GM19452 (cell line): ENCODE measurements at regions not wholly inside any gene's neighbourhood (a gene's known extent, or its start where the extent isn't known, plus 50 kb on each side); places are given as distances from the start of the nearest gene placed in this dataset.

Source experiments
- ATAC-seq: cut with Tn5 transposase; IDR thresholded peaks from one replicate; pipeline ENCODE4 v1.9.1; 2021; ENCODE audit not compliant: unreplicated experiment

GRCh38 chr20:56828402-56828801 is 199.3 kb downstream of the TFAP2C start:
- no peak for ATAC-seq

DNA sequence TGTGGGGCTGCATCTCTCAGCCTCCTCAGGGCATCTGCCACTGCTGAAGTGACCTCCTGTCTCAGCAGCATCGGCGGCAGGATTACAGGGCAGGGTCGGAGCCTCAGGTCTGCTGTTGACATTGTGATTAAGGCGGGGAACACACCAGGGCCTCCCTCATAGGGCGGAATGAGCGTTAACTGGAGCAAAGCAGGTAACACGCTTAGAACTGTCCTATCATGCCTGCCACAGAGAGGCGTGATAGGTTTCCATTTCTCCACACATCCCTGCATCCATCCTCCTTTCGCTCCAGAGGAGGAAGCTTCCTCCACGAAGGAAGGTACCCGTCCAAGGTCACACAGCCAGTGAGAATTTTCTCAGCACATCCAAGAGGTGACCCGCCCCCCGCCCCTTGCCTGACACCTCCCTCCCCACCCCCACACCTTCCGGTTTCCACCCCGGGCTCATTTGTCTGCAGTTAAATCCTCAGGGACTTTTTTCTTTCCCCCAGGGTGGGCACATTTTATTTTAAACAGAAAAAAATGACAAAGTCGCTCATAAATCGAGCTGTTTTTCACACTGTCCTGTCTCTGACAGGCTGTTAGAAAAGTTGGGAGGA is 200.8 kb downstream of the TFAP2C start:
- no peak for ATAC-seq

DNA sequence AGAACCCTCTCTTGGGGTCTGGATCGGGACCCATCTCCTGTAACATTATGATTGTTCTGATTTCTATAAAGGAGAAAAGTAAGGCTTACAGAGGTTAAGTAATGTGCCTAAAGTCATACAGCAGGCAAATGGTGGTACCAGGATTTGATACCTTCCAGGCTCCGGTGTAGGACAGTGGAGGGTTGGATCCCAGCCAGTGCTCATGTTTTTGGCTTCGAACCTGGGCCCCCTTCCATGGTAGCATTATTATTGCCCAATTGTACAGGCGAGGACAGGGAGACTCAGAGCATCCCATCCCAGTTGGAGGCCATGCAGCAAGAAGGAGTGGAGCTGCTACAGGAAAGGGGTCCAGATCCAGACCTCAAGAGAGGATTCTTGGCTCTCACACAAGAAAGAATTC is 202.7 kb downstream of the TFAP2C start:
- ATAC-seq: no peak

DNA sequence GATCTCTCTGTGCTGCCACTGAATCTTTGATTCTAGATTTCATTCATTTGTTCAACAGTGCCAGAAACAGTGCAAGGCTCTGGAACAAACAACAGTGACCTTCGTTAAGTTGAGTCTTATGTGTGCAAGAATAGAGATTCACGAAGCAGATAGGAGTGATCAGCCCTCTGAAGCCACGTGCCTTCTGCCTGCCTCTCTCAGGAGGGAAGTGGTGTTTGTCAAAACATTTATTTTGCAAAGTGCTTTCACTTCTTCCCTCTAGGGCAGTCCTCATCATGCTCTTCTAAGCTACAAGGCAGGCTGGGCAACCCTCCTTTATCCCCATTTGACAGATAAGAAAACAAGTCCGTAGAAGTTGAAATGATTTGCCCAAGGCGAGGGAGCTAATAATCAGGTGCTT is 204.3 kb downstream of the TFAP2C start:
- ATAC-seq: no peak

GRCh38 chr20:56835829-56836550 is 206.9 kb downstream of the TFAP2C start:
- ATAC-seq: no peak

DNA sequence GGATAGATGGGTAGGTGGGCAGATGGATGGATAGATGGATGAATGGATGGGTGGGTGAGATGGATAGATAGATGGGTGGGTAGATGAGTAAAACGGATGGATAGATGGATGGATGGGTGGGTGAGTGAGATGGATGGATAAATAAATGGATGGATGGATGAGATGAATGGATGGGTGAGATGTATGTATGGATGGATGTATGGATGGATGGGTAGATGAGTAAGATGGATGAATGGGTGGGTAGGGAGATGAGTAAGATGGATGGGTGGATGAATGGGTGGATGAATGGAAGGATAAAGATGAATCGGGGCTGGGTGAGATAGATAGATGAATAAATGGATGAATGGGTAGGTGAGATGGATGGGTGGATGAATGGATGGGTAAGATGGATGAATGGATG is 210.1 kb downstream of the TFAP2C start:
- ATAC-seq: no peak

DNA sequence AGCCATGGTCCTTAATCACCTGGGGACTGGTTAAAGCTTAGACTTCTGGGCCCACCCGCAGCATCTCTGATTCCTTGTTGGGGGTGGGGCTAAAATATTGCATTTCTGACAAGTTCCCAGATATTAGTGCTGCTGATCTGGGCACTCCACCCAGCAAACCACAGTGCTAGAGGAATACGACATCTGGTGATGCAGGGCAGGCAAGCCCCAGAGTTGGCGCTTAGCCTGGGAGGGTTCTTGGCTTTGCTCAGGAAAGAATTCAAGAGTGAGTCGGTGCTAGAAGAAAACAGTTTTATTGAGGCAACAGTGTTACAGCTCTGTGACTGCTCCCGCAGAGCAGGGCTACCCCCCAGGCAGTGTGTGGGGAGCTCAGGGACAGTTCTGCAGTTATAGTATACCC is 210.7 kb downstream of the TFAP2C start:
- ATAC-seq: no peak

DNA sequence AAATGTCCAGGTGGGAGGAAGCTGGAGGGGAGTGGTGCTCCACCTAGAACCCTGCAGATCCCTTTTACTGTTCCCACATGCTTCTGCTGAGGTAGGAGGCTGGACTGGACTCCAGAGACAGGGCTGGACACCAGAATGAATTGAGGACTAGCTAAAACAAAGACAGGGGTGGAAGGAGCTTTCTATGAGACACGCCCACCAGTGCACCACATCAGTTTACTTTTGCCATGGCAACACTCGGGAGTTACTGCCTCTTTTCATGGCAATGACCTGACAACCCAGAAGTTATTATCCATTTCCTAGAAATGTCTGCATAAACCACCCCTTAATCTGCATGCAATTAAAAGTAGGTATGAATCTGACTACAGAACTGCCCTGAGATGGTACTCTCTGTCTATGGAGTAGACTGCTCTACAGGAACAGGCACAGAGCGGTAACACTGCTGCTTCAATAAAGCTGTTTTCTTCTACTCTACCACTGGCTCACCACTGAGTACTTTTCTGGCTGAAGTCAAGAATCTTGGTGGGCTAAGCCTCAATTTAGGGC is 211.7 kb downstream of the TFAP2C start:
- no peak for ATAC-seq

GRCh38 chr20:56841346-56841908 is 212.3 kb downstream of the TFAP2C start:
- ATAC-seq: no peak

DNA sequence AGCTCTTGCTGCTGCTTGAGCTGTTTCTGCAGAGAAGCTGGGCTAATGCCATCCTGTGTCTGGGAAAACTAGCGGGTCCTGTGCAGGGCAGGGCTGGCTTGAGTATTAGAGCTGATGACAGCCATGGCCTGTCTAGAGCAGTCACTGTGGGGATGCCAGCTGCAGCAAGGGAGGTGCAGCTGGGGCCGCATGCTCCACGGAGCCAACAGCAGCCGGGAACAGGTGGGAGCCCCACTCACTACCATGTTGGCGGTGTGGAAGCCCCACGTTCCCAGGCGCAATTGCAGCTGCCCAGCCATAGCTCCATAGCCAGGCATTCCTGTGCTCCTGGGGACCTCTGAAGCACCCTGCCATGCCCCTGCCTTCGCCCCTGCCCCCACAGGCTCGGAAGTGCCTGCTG is 212.9 kb downstream of the TFAP2C start:
- ATAC-seq: no peak

- no peak for ATAC-seq
These were observed 214.3 kb downstream of the TFAP2C start for GRCh38 chr20:56843386-56843785.

DNA sequence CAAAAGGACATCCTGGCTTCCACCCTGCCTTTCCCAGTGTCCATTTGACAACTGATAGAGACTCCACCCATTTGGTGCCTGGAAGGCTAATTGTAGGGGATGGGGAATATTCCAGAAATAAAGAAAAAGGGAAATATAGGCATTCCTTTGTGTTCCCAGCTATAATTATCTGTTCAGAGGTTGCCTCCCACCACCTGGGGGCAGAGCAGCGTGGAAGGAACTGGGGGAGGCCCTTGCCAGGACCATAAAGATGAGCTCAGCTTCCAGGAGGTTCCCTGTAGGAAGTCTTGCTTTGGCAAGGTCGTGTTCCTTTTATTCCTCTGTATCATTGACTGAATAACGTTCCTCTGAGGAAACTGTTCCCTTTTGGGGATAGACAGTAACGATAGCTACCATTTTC is 214.7 kb downstream of the TFAP2C start:
- no peak for ATAC-seq

DNA sequence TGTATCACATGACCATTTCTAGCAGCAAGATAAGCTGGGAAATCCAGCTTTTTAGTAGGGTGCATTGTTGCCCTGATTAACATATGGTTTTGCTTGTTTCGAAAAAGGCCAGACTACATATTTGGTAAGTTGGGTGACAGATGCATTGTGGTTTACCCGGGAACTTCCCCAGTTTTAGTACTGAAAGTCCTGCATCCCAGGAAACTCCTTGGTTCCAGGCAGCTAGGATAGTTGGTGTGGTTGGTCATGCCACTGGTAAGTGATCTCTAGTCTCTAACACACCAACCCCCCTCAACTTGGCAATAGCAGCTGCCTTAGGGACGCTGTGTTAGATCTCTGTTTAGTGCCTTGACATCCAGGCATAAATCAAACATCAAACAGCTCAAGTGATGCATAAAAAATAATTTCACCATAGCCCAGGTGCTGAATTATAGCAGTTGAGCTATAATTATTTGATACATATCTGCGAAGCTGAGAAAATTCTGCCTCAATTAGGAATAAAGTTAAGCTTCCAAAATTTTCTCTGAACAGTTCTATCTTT is 216.5 kb downstream of the TFAP2C start:
- ATAC-seq: no peak

DNA sequence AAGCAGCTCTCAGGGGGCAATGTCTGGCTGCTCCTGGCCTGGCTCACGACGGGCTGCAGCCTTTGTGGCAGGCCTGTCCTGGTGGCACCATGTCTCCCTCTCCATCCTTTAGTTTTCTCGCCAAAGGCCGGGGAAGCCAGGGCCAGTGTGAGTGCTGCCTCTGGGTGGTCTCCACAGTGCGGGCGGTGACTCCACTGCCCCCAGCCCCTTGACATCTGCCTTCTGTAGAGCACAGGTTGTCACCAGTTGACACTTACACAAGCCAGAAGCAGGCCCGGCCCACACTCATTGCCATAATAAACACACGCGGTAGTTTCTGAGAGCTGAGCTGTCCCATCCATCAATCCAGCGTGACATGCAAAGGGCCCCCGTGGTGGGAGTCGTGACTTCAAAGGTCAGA is 219.5 kb downstream of the TFAP2C start:
- ATAC-seq: no peak

DNA sequence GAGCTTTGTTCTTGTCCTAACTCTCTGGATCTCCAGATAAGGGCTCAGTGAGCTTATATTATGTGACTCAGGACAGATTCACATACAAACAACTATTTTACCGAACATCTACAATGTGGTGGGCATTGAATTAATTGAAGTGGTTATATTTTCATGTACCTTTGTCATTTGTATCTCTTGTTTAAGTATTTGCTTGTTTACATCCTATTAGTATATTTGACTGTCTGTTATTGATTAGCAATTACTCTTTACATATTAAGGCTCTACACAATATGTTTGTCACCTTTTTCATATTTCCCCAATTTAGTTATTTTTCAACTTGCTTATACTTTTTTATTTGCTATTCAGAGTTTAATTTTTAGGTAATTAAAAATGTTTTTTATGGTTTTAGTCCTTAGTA is 222.4 kb downstream of the TFAP2C start:
- ATAC-seq: no peak

DNA sequence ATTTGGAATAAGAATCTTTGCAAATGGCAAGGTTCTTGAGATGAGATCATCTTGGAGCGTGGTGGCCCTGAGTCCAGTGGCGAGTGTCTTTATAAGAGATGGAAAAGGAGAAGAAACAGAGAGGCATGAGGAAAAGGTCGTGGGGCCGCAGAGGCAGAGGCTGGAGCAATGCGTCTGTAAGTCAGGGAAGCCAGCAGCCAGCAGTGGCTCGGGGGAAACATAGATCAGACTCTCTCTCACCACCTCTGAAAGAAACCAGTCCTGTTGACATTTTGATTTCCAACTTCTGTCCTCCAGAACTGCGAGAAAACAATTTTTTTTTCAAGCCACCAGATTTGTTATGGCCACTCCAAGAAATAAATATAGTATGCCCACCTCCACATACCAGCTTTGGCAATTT is 226.6 kb downstream of the TFAP2C start:
- ATAC-seq: no peak

GRCh38 chr20:56857950-56858349 is 228.8 kb downstream of the TFAP2C start:
- no peak for ATAC-seq

DNA sequence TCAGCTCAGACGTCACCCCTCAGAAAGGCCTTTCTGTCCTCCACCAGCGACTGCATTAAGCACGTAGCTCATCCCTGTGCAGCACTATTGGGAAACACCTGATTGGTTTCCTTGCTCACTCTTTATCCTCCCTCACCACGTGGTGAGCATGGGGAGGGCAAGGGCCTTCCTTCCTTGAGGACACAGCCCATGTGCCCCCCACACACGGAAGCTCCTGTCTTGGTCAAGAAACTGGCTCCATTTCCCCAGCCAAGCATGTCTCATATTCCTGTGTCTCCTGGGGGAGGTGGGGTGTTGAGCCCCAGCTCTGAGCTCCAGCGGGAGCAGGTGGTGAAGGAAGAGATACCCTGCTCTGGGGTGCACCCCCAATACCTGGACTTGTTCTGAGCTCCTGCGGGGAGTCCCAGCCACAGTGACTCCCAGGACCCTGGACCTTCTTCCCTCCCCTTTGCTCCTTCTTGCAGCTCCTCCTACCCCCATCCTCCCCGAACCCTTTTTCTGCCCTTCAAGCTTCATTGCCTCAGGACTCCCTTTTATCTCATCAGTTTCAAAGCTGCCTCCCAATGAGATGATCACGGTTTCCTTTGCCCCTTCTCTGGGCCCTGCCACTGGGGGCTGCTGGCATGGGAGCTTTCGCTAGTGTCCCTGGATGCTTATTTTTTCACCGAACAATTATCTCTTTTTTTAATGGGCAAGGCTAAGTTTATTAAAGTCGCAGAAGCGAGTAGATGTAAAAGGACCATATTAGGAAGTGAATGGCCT is 230.1 kb downstream of the TFAP2C start:
- no peak for ATAC-seq

GRCh38 chr20:56859801-56860261 is 230.7 kb downstream of the TFAP2C start:
- ATAC-seq: no peak

DNA sequence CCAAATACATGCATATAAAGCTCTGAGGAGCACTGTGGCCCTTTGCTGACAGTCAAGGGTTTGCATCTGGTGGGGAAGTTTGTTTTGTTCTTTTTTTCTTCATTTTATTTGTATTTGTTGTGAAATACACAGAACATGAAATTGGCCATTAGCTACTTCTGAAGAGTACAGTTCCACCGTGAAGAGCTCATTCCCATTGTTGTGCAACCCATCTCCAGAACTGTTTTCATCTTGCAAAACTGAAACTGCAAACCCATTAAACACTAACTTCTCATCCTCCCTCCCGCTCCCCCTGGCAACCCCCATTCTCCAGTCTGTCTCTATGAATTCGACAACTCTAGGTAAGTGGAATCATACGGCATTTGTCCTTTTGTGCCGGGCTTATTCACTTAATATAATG is 231.3 kb downstream of the TFAP2C start:
- no peak for ATAC-seq

DNA sequence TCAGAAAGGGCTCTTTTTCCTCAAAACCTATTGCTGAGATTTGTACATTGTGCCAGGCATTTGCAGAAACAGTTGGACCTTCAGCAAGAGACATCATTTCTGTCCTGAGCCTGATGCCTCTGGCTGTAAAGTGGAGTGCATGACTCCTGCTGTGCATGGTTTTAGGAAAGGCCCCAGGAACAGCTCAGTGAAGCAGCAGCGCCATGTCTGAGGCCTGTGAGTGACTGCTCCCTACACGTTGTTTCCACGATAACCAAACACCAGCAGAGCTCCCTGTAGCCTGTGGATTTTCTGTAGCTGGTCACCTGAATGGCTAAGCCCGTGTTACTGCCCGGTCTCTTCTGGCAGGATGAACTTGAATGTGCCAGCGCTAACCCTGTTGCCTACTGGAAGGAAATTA is 232.5 kb downstream of the TFAP2C start:
- no peak for ATAC-seq
